ENCODE measurements at regions not wholly inside any gene's neighbourhood (a gene's known extent, or its start where the extent isn't known, plus 50 kb on each side); places are given as distances from the start of the nearest gene placed in this dataset.

DNA sequence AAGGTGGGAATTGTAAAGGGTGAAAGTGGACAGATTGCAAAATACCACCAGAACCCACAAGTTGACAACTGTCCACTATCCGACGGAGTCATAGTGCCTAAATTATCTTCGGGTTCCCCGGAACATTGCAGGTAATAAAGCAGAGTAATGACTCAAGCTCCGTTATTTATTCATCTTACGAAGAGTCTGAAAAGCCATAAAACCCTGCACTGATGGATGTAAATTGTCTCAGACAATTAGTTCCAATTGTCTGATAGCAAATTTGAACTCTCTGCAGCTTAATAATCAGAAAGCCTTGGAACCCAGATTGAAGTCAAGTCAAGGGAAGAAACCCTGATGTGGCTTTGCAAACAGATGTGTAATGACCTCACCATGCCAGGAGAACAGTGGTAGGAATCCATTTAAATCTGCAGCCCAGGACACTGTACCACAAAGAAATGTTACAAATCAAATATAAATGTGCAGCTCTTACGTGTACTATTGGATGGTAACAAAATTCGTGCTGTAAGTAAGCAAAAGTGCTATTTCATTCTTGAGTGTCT, 437.3 kb upstream of the SOX11 start:
- no peak for DNase-seq
- intact Hi-C loops (cut with DNase I) = no loop called here

DNA sequence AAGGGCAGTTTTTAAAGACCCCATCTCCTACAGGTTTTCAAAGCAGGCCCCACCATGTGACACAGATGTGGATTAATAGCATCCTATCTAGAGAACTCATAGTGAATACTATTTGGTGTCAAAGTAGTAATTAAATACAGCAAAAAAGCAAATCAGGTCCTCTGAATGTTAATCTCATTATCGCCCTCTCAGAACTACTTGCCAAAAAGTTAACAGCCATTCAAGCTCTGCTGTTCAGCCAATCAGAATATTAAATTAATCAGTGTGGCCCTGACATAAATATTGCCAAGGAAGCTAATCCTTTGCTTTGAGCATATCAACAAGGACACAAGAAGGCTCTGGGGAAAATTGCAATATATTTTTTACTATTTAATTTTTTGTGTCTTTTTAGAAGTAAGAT, 428.9 kb upstream of the SOX11 start:
- DNase-seq = no peak
- intact Hi-C loops (cut with DNase I) = no loop called here

DNA sequence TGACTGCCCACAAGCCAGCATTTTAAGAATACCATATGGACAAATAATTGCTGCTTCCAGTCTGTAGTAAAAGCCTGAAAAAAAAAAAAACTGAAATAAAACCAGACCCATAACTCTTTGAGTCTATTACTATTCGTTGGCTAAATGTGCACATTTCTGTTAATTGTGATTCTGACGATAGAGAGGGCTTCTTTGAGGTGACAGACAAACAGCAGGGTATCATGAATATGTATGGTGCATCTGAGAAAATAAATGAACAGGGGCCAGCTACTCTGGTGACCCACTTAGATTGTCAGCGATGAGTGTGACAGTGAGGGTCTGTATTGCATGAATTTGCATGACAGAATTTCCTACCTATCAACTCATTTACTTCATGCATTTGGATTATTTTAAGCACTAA, 427.8 kb upstream of the SOX11 start:
- intact Hi-C loops (cut with DNase I) = no loop called here
- DNase-seq = no peak

DNA sequence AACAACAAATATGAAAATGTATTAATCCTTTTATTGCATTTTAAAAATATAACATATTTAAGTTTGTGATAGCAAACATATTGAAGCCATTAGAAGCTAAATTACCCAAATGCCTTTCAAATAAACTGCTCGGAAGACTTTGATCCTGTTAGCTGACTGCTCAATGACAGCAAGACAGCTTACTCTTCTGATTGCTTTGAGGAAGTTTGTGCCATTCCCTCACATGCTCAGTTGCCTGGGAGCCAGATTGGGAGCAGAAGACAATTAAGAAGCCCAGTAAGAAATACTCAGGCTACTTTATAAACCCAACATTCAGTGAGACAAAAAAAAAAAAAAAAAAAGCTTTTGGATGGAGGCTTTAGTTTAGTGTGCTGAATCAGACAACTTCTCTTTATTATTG, 407.1 kb upstream of the SOX11 start:
- intact Hi-C loops (cut with DNase I) = no loop called here
- DNase-seq = no peak

DNA sequence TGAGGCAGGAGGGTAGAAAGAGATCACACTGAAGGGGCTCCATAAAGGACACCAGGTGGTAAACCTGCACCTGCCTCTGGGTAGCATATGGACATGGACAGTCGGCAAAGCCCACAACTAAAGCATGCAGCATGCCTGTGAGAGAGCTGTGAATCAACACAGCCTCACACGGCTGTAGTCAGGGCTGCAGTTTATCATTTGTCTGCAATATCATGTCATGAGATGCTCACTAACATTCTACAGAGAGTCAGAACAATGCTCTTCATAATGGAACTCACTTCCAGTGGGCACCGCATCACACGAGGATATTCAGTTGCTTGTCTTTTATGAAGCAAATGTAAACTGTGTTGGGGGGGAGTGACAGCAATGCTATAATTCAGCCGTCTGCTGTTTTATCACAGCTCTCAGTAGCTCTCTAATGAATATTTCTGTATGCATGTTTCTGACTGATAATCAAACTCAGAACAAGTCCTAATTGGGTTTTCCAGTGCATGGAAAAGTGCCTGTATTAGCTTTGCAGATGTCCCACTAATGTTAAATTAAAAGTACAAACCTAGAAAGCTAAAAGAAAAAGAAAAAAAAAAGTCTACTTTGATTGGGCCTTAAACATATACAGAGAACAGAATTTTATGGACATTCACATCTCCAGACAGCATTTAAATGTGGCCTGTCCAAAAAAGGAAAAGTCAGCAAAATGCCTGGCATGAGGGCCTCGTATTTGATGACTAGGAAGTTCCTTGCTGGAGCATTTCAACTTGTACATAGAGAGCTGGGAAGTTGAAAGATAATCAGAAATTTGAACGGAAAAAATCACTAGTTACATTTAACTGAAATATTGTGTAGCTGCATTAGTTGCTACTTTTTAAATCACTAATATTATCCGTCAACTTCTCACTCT, 406.1 kb upstream of the SOX11 start:
- intact Hi-C loops (cut with DNase I) = no loop called here
- no peak for DNase-seq

DNA sequence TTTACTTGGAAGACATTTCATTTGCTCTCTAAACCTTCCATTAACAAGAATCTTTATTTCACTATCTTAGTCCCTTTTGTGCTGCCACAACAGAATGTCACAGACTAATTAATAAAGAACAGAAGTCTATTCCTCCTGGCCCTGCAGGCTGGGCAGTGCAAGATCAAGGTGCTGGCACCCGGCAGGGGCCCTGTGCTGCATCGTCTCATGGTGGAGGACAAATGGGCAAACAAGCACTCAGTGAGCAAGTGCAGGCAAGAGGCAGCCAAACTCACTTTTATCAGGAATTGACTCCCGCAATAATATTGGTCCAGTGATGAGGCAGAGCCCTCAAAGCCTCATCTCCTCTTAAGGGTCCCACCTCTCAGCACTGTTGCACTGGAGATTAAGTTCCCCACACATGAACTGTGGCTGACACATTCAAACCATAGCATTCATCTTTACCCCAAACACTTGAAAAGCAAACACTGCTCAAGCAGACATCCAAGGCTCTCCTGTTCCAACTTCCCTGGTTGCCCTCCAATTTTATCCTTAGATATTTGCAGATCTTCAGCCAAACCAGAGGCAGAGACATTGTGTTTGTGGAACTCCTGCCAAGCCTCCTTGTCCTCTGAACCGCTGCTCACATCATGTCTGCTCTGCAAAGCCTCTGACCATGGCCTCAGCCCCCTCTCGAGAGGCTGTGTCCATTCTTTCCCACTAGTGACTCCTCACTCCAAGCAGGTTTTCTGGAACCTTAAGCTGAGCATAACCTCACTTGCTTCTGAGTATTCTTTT, 404.4 kb upstream of the SOX11 start:
- intact Hi-C loops (cut with DNase I) = no loop called here
- DNase-seq = peak in 1 of 10 donors; percentile 70

DNA sequence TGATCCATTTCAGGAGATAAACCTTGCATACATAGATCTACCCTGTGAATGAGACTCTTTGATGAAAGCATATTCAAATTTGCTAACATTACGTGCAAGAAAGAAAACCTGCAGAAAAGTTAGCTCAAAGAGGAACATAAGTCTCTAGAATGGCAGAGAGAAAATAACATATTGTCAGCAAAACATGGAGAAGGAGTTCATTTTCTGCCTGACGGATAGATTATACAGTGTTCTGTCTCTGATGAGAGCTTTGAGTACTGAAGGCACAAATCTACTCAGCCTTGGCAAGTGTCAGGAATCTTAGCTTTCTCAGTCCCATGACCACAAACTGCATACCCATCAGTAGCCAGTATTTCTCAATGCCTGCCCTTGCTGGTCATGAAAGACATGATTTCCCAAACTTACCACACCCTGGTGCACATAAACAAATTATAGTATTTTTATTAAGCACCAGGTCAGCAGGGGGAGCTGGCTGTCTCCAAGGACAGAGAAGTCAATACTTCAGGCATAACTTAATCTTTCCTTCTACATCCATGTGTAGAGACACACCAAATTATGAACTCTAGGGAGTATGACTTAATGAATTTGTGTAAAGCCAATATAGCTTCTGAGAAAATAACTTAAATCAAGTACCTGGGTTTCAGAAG, 401.2 kb upstream of the SOX11 start:
- no peak for DNase-seq
- intact Hi-C loops (cut with DNase I) = no loop called here

DNA sequence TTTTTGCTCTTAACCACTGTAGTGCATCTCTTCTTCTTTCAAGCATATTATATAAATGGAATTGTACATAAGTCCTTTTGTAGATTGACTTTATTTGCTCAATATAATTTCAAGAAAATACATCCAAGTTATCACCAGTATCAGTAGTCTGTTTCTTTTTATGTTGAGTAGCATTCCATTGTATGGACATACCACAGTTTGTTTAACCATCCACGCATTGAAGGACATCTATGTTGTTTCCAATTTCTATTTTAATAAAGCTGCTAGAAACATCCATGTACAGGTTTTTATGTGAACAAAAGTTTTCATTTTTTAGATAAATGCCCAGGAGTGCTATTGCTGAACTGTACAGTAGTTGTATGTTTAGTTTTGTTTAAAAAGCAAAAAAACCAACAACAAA, 387.5 kb upstream of the SOX11 start:
- intact Hi-C loops (cut with DNase I) = no loop called here
- no peak for DNase-seq

DNA sequence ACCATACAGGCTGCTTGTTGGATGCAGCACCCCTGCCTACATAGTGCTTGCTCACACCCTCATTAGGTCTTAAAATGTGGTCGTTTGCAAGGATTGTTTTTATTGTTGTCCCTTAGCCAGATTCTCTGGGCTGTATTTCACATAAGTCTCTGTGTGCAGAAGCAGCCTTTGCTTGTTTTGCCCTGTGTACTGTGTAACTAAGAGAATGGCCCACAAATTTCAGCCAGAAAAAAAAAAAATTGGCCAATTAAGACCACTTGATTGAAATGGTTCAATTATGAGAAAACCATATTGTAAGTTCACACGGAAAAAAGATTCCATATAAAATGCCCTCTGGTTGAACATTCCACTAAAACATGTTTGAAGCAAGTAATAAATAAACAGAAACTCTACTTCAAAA, 377.1 kb upstream of the SOX11 start:
- no peak for DNase-seq
- intact Hi-C loops (cut with DNase I) = no loop called here

DNA sequence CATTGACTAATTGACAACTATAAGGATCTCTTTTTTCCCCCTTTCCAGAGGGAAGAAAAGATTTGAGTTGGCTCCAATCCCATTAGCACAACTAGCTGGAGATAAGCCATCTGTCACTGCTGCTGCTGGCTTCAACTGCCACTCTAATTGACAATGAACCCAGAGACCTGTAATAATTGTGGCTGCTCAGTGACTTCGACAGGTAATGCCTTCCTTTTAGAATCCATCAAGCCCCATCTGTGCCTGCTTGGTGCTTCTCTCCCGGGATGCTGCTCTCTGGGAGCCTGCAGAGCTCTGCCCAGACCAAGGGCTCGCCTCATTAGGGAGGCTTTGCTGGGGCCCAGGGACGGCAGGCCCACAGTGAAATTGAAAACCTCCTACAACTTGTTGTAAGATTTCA, 376.7 kb upstream of the SOX11 start:
- DNase-seq = no peak
- intact Hi-C loops (cut with DNase I) = no loop called here

DNA sequence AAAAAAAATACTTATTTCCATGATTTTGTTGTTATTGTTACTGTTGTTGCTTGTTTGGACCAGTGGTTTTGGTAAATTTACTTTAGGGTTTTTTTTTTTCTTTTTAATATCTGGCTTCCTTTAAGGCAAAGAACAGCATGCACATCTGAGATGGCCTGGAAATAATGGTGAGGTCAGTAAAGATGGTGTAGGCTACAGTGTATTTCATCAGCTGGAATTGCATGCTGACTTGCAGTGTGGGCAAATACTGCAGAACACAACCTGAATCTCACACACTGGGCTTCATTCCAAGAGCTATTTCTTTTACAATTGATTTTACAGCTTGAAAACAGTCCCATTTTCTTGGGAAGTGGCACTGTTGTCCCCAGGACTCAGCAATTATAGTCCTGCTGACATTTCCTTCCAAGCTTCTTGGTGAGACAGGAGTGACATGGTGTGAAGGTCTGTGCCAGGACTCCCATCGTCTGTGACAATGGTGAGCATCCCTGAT, 376.1 kb upstream of the SOX11 start:
- intact Hi-C loops (cut with DNase I) = no loop called here
- DNase-seq = no peak

DNA sequence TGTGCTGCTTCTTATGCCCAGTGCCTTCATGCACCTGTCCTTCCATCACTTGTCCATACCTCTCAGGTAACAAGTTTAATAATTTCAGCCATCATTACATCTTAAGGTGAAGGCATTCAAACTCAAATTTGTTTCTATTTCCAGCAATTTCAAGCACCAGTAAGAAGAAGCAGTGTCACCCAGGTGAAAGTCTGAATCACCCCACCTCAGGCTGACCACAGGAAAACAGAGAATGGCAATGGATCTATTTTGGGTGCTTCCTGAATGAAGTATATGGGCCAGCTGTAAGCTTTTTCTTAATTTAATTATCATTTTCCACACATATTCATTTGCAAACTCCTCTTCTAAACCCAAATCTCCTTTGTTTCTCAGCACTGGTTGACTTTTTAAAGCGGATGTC, 372.7 kb upstream of the SOX11 start:
- intact Hi-C loops (cut with DNase I) = no loop called here

DNA sequence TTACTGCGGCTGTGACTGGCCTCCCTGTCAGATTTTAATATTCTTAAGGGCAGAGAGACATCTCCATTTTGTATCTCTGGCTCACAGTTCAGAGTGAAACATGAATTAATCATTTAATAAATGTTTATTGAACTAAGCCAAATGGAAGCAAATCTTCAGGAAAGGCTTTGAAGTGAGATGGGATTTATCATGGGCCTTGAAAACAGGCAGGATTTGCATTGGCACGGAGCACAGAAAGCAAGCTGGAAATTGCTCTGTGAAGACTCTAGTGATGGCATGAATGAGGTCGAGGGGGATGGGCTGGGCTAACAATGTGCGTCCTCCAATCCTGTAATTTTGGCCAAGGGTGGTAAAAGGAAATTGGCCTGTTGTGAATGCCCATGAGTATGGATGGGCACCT, 369.8 kb upstream of the SOX11 start:
- no peak for DNase-seq
- intact Hi-C loops (cut with DNase I) = no loop called here

More for the DNA sequence above, 372.7 kb upstream of the SOX11 start:
- no peak for DNase-seq

DNA sequence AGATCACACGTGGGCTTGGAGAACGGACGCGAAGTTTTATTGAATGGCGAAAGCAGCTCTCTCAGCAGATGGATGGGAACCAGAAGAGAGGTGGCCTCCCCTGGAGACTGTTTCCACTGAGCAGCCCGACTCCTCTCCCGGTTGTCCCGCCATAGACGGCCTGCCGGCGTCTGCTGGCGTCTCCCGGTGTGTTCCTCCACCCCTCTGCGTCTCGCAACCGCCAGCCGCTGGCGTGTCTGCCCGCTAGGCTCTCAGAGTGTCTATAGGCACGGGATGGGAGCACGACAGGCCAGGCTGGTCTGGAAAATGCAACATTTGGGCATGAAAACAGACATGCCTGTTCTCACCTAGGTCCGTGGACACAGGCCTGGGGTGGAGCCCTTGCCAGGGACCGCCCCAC, 366.7 kb upstream of the SOX11 start:
- intact Hi-C loops (cut with DNase I) = no loop called here
- peak in 1 of 10 donors; percentile 72 for DNase-seq

DNA sequence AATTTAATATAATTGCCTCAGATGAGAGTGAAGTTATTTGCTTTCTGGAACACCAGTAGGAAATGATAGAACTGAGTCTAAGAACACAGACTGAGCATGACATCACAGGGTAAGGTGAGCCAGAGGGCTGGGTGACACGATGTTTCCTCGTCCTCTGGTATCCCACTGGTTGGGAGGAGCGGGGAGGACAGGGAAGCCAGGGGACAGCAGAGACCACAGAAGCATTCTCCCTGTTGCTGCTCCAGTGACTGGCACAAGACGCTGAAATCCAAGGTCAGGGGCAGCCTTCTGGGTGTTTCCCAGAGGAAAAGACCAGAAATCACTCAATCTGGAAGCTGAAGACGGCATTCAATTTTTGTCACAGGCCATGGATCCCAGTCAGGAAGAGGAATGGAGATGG, 363.4 kb upstream of the SOX11 start:
- intact Hi-C loops (cut with DNase I) = no loop called here
- DNase-seq = no peak

DNA sequence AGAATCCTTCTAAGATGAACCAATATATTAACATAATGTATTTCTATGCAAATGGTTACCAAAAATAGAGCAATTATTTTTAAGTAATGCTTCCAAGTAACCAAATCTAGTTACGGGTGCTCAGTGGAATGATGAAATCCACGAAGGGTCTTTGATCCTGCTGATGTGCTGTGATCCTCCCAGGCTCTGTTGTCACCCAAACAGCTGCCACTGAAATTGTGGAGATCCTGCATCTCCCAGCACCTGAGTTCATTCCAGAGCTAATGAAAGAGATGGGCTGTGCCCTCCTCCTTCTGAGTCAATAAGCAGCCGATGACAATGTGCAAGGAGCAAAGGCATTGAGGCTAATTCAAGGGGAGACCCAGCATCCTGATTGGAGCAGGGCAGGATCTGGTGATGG, 362.4 kb upstream of the SOX11 start:
- no peak for DNase-seq
- intact Hi-C loops (cut with DNase I) = no loop called here

DNA sequence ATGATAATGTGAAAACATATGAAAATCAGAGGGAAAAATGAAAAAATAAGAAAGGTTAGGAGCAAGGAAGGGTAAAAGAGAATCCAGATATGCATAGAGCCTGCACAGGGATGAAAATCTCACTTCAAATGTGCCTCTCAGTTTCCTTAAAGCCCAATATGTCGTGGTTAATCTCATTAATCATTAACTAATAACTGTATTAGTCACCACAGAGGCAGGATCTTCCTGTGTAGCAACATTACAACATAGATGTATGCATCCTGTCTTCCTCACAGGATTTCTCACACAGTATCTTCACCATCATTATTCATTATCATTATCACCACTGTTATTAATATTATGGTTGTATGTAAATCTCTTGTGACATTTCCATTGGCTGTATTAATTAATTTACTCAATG, 361.2 kb upstream of the SOX11 start:
- no peak for DNase-seq
- intact Hi-C loops (cut with DNase I) = no loop called here

DNA sequence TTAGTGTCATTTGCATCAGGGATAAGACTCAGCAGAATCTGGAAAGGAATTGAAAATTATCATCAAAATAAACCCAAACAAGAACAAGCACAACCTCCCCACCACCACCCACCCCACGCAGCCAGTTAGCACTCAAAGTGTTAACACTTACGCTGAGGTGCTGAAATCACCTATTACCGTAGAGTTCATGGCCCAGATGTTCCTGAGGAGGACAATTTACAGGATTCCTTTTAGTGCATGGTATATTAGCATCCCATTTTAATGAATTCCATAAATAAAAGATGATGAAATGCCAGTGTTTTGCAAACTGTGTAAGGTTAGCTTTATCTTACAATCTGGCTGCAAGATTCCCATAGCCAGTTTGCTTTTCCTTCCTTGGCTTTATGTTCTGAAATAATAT, 359.3 kb upstream of the SOX11 start:
- intact Hi-C loops (cut with DNase I) = no loop called here
- DNase-seq = no peak

DNA sequence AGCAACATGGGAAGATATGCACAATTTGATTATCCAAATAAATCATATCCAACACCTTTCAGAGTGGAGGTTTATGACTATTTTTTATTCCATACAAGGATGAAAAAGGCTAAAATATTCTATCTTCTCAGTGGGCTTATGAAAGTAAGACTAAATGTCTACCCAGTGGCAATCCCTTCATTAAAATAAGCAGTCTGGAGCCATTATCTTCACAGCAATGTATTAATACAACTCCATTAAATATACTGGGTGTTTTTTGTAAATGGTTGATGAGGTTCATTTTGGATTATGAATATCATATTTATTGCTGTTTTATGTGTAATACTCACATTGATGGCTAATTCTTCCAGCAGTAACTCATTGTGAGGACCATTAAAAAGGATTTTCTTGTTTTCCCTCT, 352.7 kb upstream of the SOX11 start:
- intact Hi-C loops (cut with DNase I) = no loop called here
- DNase-seq = no peak

DNA sequence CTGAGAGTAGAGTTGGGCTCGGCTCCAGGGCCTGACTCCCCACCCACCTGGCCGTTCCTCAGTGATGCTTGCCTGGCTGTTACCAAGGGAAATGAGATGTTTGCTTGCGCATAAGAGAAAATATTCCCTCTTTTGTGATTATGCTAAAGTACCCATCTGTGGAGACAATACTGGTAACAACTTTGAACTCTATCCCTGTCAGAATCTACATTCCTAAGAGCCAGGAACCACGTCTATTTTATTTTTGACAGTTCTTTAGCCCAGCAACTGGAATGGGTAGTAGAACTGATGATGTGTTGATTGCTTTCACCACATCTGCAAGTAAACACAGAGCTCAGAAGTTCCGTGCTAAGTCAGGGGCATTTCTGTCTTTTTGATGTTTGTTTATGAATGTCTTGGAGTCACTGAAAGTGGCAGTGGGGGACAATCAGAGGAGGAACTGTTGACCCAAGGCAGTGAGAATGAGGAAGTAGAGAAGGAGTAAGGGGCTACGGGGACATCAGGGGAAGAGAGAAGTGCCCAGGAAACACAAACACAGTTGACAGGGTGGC, 348.3 kb upstream of the SOX11 start:
- DNase-seq = no peak
- intact Hi-C loops (cut with DNase I) = no loop called here

DNA sequence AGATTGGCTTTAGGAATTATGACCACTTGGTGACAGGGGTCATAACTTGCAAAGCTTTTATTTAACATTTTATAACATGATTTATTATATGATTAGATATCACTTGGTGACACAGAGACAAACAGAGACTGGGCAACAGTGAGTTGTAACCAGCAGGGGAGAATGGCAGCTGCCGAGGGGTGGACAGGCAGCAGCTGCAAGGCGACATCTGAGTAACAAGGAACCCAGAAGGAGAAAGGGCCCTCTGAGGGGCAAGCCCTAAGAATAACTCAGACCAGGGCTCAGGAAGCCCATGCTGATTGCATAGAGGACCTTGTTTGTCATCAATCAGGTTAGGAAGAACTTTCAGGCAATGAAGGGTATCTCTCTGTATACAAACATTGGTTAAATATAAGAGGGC, 339.9 kb upstream of the SOX11 start:
- no peak for DNase-seq
- intact Hi-C loops (cut with DNase I) = no loop called here

Measured in posterior cingulate gyrus (tissue), 11 donors.